Thyroid gland (tissue), 4 donors: ENCODE measurements at regions not wholly inside any gene's neighbourhood (a gene's known extent, or its start where the extent isn't known, plus 50 kb on each side); places are given as distances from the start of the nearest gene placed in this dataset.

Experiments
- DNase-seq, 2 donors: peaks; one replicate each; pipeline ENCODE4 v3.0.0-alpha.2; 2019
- H3K27ac ChIP-seq, 3 donors: fragments of 200-600 bp; sonication (generic); 1 replicate in 2 of 3; 2 replicates in 1 of 3; pipeline ENCODE4 v1.5.1; 2016 to 2019; ENCODE audit warnings: mild to moderate bottlenecking in 1 of 3, moderate library complexity in 1 of 3
- H3K27me3 ChIP-seq: fragments of 200-600 bp; sonication (generic); one replicate; pipeline ENCODE4 v1.5.1; 2019
- H3K36me3 ChIP-seq, 2 donors: fragments of 200-600 bp; sonication (generic); one replicate each; pipeline ENCODE4 v1.5.1; 2016 to 2019
- H3K4me1 ChIP-seq, 2 donors: fragments of 200-600 bp; sonication (generic); one replicate each; pipeline ENCODE4 v1.5.1; 2017 to 2019
- H3K4me3 ChIP-seq, 3 donors: fragments of 200-600 bp; sonication (generic); replicated peaks in 1 of 3; 1 replicate in 2 of 3; 2 replicates in 1 of 3; pipeline ENCODE4 v1.5.1; 2016; ENCODE audit warnings: mild to moderate bottlenecking in 1 of 3
- H3K9me3 ChIP-seq: fragments of 200-600 bp; sonication (generic); one replicate; pipeline ENCODE4 v1.5.1; 2017
- POLR2A ChIP-seq, 2 donors: fragments of 450-650 bp; IDR thresholded peaks; one replicate each; pipeline ENCODE4 v1.6.1; 2017; ENCODE audit warnings: antibody characterized with exemption in 2 of 2, mild to moderate bottlenecking in 2 of 2, moderate library complexity in 1 of 2
- WGBS, 2 donors: methylation state at CpG; one replicate each; pipeline ENCODE4 v1.1.5; 2017; 5-methylcytosine and 5-hydroxymethylcytosine counted together
- intact Hi-C: fragments of 100-400 bp; cut with DNase I; formaldehyde crosslinking; loops from one replicate; pipeline ENCODE4 v1.15.1; 2023
- TF ChIP-seq, protein P1 (sequence below), 6 experiments: fragments of 200-600 bp in 3 of 6; fragments of 450-650 bp in 3 of 6; sonication (generic) in 3 of 6; IDR thresholded peaks; one replicate each; pipeline ENCODE4 v1.5.1; 2016 to 2019; ENCODE audit warnings: antibody characterized with exemption in 6 of 6, mild to moderate bottlenecking in 2 of 6, inconsistent platforms in 1 of 6, moderate library complexity in 1 of 6

DNA sequence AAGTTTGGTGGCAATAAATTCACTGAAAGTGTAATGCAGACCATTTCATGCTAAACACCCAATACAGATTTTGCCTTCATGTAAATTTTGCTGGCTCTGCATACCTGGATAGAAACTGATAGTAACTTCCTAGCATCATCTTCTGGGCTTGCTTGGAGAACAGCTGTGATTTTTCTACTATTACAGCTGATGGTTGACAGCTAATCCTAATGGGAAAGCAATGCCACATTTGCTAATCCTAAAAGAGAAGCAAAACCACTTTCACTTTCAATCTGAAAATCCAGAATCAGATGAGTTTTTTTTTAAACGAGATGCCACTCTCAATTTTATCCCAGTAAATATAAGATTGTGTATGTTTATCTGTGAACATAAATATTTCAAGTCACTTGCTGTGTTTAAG is 1035.9 kb downstream of the TRHDE start:
- TF ChIP-seq POLR2A (IDR thresholded peaks at IDR 0.05), result no peak
- TF ChIP-seq, protein P1, sequence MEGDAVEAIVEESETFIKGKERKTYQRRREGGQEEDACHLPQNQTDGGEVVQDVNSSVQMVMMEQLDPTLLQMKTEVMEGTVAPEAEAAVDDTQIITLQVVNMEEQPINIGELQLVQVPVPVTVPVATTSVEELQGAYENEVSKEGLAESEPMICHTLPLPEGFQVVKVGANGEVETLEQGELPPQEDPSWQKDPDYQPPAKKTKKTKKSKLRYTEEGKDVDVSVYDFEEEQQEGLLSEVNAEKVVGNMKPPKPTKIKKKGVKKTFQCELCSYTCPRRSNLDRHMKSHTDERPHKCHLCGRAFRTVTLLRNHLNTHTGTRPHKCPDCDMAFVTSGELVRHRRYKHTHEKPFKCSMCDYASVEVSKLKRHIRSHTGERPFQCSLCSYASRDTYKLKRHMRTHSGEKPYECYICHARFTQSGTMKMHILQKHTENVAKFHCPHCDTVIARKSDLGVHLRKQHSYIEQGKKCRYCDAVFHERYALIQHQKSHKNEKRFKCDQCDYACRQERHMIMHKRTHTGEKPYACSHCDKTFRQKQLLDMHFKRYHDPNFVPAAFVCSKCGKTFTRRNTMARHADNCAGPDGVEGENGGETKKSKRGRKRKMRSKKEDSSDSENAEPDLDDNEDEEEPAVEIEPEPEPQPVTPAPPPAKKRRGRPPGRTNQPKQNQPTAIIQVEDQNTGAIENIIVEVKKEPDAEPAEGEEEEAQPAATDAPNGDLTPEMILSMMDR (IDR thresholded peaks at IDR 0.05), result no peak

DNA sequence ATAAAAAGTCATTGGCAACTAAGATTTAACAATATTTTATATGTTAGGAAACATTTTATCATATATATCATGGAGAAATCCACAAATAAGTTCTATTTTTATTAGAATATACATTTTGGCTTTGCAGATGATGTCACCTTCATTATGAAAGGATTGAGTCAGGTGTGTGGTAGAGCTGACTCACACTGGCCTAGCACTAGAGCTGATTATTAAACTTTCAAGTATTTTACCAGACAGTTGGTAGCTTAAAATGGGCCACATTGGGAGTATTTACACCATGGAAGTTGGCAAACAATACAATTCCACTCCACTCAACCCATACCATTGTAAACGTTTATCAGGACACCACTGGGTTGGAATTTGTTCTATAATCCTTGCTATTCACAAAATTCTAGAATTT is 1036.6 kb downstream of the TRHDE start:
- 63 to 76% methylated on average over 1 of the region's 1 CpG for WGBS, 2 donors
- H3K27ac ChIP-seq, result no peak overlapping the region
- no peaks in the 10 kb centered on the region for H3K27me3 ChIP-seq
- no peaks in the 10 kb centered on the region for H3K4me1 ChIP-seq
- H3K4me3 ChIP-seq, result no peak overlapping the region
- no peaks in the 10 kb centered on the region for H3K36me3 ChIP-seq
- H3K9me3 ChIP-seq, result no peaks in the 10 kb centered on the region
- intact Hi-C loops, result no loop called here
- no peak for DNase-seq
- TF ChIP-seq, protein P1 (IDR thresholded peaks at IDR 0.05), result no peak
- TF ChIP-seq POLR2A (IDR thresholded peaks at IDR 0.05), result no peak

More for the DNA sequence above, 1035.9 kb downstream of the TRHDE start:
- Histone ChIP-seq H3K4me1 (no peaks in the 10 kb centered on the region), H3K27ac (no peak overlapping the region), H3K4me3 (no peak overlapping the region), H3K36me3 (no peaks in the 10 kb centered on the region), H3K27me3 (no peaks in the 10 kb centered on the region), H3K9me3 (no peaks in the 10 kb centered on the region)
- 64 to 67% methylated on average over 1 of the region's 1 CpG for WGBS, 2 donors
- no peak for DNase-seq
- intact Hi-C loops, result no loop called here

DNA sequence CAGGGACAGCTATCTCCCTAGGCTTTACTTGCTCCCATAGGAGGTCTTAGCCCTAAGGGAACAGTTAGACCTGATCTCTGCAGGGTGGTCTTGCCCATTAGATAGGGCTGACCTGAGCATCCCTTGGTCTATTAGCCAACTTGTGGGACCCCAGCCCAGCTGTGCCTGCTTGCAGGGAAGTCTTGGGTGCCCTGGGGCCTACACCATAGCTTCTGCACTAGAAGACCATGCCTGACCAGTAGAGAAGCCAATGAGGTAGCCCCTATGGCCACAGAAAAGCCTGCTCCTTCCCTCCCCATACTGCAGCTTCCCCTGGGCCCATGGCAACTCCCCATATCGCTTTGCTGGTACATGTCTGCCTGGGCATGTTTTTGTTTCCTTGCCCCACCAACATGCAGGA is 1049.1 kb downstream of the TRHDE start:
- H3K9me3 ChIP-seq, result no peaks in the 10 kb centered on the region
- TF ChIP-seq POLR2A (IDR thresholded peaks at IDR 0.05), result no peak
- TF ChIP-seq, protein P1 (IDR thresholded peaks at IDR 0.05), result no peak
- 100% methylated on average over 1 of the region's 1 CpG for WGBS, 2 donors
- H3K27ac ChIP-seq, result no peak overlapping the region
- no peaks in the 10 kb centered on the region for H3K36me3 ChIP-seq
- H3K27me3 ChIP-seq, result no peaks in the 10 kb centered on the region
- H3K4me1 ChIP-seq, result no peaks in the 10 kb centered on the region
- no peak for DNase-seq
- intact Hi-C loops, result no loop called here
- H3K4me3 ChIP-seq, result no peak overlapping the region

DNA sequence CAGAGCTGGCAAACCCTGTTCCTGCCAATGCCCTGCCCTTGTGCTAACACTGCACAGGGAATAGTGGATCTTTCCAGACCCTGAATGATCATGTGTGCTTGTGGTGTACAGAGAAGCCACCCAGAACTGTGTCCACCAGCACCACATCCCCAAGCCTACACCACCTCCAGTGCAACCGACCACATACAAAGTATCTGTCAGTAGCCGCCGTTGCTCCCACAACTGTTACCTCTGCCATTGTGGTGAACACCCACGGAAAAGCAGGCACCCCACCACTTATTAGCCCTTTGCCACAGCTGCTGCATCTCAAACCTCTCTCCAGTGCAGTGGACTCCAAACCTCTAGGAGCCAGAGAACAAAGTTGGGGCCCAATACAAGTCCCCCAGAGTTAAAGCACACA is 1049.6 kb downstream of the TRHDE start:
- Histone ChIP-seq H3K27me3 (no peaks in the 10 kb centered on the region), H3K27ac (no peak overlapping the region), H3K9me3 (no peaks in the 10 kb centered on the region), H3K4me3 (no peak overlapping the region), H3K4me1 (no peaks in the 10 kb centered on the region), H3K36me3 (no peaks in the 10 kb centered on the region)
- no peak for TF ChIP-seq POLR2A (IDR thresholded peaks at IDR 0.05)
- TF ChIP-seq, protein P1 (IDR thresholded peaks at IDR 0.05), result no peak
- WGBS, 2 donors, result 91 to 96% methylated on average over 4 of the region's 4 CpGs
- intact Hi-C loops, result no loop called here
- DNase-seq, result no peak

DNA sequence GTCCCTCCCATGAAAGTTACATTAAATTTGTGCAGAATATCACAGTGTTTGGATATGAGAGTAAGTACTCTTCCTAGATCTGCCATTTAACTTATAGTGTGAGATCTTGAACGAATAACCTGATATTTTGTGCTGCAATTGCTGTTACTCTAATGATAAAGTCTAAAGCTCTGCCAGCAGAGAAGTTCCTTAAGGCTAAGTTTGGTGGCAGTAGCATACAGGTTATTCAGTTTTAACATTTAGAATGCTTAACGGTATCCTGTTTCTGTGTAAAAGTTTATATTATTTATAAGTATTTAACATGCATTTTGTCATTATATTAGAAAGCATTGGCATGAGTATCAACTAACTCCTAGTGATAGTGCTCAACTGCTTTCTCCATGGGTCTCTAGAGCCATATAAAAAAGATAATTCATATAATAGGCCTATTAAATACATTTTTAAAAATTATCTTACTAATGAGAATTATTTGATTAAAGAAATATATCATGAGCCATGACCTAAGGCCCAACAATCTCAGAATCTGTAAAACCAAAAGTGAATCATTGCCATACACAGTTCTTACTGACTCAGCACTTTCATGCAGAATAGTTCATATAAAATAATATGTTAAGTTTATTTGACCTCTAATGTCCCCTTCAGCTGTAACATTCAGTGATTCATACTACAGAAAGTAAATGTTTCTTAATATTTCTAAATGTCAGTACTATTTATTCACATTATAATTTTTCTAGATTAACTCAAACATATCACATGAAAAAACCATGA is 1058.6 kb downstream of the TRHDE start:
- TF ChIP-seq, protein P1 (IDR thresholded peaks at IDR 0.05), result no peak
- no peak for TF ChIP-seq POLR2A (IDR thresholded peaks at IDR 0.05)
- no peak overlapping the region for H3K27ac ChIP-seq
- H3K4me1 ChIP-seq, result no peaks in the 10 kb centered on the region
- no peak overlapping the region for H3K4me3 ChIP-seq
- intact Hi-C loops, result no loop called here
- H3K36me3 ChIP-seq, result no peaks in the 10 kb centered on the region
- 76 to 80% methylated on average over 2 of the region's 2 CpGs for whole genome bisulfite sequencing, 2 donors
- H3K9me3 ChIP-seq, result no peaks in the 10 kb centered on the region
- H3K27me3 ChIP-seq, result no peaks in the 10 kb centered on the region
- no peak for DNase-seq
